GM04503 (cell line): ENCODE measurements at regions not wholly inside any gene's neighbourhood (a gene's known extent, or its start where the extent isn't known, plus 50 kb on each side); places are given as distances from the start of the nearest gene placed in this dataset.
"Not testable (repeated sequence)": the region's sequence is repeated elsewhere in the genome, so short reads cannot be mapped to it uniquely, and the experiment has no call there.

ENCODE experiments used
- DNase-seq: peaks from one replicate; pipeline ENCODE4 v3.0.0-alpha.2; 2012; ENCODE audit warnings: low read depth

DNA sequence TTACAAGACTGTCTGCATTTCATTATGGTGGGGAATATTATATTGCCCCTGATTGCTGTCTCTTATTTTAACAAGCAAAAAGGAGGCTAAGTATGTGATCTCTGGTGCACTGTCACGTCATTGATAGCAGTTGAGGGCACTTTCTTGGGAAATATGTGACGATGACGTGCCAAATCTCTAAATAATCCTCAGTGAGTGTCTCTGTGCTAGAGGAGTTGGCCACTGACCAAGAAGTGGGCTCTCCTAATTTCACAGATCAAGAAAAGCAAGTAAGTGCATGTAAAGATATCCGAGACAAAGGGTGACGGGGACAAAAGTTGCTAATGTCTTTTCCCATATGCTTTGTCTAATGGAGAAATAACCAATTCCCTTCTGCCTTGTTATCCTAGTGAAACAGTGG is 487.4 kb upstream of the TENM3 start:
- DNase-seq, result no peak

DNA sequence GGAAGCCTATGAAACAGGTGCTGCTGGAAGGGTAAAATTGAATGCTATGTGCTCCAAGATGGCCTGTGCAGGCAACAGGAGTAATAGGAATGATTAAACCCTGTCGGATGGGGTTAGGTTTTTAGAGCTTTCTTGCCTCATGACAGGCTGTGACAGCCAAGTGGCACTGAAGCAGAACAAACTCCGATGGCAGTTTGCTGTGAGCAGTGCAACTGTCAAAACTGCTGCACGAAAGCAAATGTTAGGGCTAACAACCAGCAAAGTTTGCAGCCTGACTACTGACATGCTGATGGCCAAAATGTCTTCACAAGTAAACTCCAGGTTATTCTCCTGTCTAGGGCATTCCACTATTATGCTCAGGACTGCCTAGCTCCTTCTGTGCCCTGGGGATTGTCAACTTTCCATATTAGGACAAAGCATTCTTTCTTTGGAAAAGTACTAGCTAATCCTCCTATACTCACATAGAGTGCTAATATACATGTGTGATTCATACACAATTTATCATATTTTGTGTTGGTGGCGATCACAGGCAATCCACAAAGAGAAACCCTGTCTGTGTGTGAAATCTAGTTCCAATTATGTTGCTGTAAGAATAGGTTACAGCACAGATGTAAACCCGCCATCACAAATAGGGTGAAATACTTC is 486.6 kb upstream of the TENM3 start:
- no peak for DNase-seq

DNA sequence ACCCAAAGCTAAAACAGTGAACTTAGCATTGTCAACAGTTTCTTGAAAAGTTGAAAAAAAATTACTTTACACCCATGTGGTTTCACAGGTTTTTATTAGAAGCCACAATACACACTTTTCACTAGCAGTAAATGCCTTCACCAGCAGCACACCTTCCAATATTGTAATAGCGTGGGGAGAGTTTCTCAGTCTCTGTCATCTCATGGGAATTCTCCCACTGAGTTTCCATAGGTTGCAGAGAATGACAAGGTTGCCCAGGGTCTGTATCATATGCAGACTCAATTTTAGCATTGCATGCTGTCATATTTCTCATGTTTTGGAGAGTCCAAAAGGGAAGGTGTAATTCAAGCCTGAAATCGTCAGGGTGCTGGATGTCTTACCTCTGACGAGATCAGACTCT is 486.1 kb upstream of the TENM3 start:
- DNase-seq, result no peak

DNA sequence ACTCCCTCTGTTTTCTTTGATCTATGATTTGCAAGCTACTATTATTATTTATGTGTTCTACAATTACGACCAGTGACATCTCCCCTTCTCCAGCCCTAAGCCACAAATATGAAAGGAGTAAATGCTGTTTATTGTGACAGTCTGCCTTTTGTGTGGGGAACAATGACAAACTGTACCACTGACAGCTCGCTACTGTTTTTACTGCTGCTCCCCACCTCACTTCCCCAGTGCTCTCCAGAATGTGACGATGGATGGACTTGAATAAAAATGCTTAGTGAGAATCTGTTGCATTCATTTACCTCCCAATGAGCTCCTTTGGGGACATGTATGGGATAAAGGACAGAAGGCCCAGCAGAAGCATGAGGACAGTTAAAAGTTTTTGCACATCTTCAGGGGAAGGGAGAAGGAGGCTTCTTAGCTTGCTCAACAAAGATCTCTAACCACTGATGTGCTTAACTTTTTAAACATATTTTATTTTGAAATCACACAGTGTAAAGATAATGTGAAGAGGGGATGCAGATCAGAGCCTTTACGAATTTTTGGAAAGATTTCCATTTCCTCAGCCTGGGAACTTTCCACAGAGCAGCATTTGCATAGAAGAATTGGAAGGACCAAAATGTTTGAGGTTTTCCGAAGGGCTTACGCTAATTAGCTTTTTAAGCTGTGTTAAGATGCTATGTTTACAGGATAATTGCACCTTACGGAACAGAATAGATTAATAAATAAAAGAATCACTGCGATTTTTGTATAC is 485.1 kb upstream of the TENM3 start:
- DNase-seq, result no peak

DNA sequence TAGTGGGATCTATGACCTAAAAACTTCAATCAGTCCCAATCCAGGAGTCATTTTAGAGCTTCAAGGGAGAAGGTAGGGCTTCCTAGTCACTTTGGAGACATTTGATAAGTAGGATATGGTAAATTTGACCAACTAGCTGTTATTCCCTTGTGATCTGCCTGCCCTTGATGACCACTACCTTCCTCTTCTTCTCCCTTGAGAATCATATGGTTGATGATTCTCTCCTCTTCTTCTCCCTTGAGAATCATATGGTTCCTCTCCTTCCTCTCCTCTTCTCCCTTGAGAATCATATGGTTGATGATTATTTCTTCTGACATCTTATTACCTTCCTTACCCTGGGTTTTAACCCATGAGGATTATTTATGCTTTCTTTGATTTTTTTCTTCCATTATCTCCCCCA is 482.6 kb upstream of the TENM3 start:
- no peak for DNase-seq

DNA sequence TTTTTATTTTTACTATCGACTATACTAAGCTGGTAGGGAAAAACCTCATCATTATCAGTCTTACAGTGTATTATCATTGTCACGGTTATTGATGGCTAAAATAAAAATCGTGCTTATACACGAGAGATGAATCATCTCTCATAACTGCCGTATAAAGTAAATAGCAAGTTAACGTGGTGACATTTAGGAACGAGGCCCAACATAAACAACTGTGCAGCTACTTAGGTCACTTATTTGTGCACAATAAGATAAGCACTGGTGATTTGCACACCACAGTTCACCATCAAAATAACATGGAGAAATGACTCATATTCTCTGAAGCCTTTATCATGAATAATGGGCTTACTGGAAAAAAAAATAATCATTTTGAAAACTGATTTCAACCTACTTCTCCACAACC is 482.0 kb upstream of the TENM3 start:
- no peak for DNase-seq

DNA sequence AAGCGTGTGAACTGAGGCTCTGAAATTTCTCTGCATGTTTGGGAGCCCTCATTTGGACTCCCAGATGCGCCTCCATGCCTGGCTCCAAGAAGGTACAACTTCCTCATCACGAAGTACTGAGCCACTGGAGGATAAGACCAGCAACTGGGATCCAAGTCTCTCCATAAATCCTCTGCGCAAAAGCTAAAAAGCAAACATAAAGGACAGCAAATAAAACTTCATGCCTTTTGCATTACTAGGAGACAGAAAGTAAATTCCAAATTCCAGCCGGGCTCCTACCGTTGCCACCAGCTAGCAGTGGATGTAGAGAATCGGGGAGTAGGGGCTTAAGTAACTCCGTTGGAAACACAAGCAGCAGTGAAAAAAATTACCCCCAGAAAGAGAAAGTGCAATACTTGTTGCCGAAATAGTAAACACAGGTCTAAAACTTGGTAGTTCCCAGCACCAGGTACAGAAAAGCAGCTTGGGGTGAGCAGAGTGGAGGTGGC is 477.1 kb upstream of the TENM3 start:
- no peak for DNase-seq

DNA sequence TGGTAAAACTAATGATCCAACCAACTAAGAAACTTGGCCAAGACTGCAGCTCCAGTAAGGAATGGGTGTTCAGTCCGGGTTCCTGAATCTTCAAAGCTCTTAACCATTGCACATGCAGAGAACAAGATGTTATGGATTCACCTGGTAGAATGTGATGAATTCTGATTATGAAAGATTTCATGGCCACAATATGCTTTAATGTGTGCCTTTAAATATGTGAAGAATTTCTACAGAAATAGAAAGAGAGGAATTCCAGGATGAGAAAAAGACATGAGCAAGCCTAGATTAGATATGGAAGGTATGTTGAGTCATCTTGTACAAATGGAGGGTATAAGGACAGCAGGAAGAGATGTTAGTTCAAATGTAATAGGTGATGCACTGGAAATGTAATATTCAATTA is 472.2 kb upstream of the TENM3 start:
- no peak for DNase-seq

DNA sequence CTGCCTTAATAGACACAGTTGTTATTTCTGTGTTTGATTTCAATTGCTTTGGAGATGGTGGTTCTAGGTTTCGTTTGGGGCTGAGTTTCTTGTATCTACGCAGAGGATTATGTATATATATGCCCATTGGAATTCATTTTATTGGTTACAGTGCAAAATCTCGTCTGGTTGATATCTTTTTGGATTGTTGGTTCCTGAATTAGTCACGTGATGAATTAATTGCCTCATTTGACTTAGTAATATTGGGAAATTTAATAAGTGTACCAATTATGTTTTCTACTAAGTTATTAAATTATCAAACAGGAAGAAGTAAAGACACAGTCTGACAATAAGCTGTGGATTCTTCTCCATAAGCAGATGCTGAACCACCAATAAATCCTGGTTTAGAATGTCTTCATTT is 467.9 kb upstream of the TENM3 start:
- DNase-seq, result no peak

DNA sequence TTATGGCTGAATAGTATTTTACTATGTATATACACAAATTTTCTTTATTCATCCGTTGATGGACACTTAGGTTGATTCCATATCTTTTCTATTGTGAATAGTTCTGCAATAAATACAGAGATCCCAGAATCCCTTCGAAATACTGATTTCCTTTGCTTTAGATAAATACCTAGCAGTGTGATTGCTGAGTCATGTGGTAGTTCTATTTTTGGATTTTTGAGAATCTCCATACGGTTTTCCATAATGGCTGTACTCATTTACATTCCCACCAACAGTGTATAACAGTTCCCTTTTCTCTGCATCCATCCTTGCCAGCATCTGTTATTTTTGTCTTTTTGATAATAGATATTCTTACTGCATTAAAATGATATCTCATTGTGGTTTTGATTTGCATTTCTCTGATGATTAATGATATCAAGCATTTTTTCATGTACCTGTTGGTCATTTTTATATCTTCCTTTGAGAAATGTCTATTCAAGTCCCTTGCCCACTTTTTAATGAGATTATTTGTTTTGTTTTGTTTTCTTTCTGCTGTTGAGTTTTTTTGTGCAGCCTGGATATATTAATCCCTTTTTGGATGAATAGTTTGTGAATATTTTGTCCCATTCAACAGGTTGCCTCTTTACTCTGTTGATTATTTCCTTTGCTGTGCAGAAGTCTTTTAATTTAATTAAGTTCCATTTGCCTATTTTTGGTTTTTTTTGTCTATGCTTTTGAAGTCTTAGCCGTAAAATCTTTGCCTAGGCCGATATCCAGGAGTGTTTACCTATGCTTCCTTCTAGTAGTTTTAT is 466.7 kb upstream of the TENM3 start:
- DNase-seq, result no peak

DNA sequence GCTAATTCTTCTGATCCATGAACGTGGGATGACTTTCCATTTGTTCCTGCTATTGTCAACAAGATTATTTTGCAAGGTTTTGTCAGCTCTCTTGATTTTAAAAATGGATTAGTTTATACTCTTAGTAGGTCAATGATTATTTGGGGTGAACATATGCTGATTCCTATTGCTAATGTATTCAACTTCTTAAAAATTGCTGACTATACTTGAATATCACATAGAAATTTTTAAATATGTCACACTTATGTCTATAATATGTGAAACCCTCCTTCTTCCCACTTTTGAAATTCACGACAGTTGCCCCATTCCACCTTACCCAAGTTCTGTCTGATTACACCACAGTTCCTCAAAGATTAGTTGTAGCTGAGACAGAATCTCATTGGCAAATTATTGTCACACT is 465.7 kb upstream of the TENM3 start:
- DNase-seq, result no peak

DNA sequence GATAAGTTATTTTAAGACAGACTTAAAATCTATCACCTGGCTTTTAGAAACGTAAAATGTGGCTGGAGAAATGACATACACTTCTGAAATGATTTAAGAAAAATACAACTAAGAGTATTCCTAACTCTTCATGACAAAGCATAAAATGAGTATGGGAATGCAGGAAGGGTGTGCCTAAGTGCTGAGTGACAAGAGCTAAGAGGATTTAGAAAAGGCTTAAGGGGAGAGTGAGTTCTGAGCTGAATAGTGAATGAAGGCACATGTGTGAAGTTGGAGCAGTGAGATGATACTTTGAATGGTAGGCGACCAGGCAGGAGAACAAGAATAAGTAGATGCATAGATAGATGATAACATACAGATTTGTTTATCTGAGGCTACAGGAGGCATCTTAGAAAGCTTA is 458.3 kb upstream of the TENM3 start:
- DNase-seq, result no peak

DNA sequence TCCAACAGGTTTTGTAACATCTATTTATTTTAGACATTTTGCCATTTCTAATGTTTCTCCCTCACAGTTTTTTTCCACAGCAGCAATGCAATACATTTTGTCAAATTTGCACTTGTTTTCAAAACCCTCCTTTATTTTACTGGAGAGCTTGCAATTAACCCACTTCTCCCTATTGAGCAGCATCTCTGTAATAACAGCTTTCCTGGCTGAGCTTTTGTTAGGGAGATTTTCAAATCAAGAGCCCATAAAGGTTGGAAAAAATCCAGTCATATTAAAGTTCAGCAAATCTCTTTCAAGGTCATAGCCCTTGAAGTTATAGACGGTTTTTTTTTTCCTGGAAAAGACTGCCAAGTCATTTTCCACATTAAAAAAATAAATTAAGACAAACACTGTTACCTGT is 450.6 kb upstream of the TENM3 start:
- no peak for DNase-seq

DNA sequence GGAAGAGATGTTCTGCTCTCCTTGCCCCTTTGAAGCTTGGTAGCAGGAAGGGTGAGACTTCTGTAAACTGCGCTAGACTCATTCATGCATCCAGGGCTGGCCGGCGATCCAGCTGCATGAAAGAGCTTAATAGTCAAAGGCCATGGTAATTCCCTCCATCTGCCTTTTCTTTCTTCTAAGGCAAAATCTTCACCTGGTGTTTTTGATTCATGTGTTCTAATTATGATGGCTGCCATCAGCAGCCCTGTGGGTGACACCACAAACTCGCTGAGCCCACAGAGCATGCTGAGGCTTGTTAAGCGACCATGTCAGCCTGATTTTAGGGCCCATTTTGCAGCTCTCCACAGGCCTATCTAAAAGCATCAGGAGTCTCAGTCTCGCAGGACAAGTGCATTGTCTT is 450.1 kb upstream of the TENM3 start:
- DNase-seq, result no peak

DNA sequence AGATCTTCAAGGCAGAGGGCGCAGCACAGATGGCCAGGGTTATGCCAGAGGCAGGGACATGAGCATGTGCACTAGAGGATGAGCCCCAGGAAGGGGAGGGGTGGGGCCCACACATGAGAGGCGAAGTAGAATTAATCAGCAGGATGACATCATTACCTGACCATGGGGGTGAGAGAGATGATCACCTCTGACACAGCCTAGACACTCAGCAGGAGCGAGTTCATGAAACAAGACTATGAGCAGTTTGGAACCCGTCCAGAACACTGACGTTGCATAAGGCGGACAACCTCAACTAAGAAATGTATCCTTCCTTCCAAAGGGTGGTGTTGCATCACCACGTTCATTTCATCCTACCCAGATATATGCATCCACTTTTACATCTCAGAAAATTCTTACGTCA is 446.7 kb upstream of the TENM3 start:
- DNase-seq, result no peak

DNA sequence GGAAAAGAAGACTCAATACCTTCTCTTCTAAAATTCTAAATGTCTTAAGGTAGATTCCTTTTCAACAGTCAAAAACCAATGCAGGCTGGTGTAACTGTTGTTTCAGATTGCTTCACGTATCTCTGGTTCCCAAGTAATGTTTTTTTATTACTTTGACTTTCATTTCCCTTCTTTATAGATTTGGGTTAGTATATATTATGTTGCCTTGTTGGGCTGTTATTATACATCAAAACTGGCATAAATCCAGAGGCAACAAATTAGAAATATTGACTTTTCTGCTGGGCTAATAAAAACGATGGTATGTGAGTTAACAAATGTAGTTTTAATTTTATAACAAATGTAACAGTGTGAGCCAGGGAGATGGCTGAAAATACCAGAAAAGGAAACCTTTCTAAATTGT is 444.7 kb upstream of the TENM3 start:
- DNase-seq, result no peak

DNA sequence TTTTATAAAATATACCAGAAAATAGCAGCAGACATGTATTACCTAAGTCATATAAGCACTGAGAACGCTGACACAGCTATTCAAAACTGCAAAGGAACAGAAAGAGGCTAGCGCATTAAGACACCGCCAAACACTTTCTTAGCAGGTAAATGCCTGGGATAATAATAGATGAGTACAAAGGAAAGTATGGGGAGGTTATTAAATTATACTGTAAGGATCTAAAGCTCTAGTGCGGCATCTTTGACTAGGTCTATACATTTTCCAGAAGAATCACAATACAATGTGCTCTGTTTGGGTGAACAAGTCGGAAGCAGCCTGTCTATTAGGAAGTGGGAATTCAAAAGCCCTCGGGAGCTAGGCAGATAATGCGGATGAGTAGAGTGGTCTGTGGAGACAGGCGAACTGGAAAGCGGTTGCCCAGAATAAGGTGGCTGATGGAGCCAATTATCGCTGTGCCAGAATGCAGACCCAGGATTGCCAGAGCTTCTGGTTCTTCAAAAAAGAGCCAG is 443.6 kb upstream of the TENM3 start:
- no peak for DNase-seq

DNA sequence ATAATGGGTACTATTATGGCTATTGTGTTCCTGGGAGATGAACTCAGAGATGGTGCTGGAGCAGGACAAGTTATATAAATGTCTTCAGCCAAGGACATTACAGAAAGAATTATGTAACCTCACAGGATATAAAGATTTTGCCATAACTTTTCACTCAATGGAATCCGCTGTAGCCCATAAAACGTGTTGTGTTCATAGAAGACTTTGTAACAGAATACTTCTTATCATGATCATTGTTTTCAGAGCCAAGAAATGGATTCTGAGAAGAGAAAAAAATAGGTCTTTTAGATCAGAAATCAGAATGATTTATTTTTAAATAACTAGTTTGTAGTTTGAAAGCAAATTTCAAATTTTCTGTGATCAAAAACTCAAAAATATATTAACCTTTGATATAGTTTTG is 441.0 kb upstream of the TENM3 start:
- no peak for DNase-seq

DNA sequence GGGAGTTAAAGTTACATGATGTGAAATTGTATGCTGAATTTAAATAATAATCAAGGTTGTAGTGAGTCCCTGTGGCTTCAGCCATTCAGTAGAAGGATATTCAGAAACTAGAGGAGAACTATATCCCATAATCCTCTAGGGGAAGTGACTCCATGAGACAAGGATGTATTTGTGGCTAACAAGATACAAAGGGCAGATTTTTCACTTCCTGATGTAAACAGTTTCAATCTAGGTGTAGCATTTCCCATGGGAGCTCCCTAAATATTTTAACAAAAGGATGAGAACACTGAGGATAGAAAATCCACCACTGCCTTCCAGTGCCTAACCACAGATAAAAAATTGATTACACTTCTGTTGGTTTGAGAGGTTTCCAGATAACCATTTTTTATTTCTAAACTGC is 435.4 kb upstream of the TENM3 start:
- no peak for DNase-seq

DNA sequence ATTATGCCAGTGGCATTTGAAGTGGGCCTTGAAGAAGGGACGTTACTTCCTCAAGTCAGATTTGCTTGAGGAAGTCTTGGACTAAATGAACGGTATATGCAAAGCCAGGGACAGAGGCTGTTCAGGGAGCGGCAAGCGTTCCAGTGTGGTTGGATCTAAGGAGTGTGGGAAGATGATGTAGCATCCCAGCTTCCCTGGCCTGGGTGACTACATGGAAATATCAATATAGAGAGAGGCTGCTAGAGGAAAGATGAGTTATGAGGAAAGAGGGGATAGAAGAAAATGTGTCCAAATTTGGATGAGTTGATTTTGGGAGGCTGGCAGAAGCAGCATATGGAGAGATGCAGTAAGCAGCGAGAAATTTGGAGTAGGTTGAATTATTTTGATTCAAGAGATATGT is 432.5 kb upstream of the TENM3 start:
- DNase-seq, result no peak

DNA sequence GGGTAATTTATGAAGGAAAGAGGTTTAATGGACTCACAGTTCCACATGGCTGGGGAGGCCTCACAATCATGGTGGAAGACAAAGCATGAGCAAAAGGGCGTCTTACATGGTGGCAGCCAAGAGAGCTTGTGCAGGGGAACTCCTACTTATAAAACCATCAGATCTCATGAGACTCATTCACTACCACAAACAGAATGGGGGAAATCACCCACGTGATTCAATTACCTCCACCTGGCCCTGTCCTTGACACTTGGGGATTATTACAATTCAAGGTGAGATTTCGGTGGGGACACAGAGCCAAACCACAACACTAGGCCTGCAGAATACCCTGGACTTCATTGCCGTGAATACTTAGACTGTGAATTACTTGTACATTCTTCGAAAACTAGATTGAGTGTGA is 431.7 kb upstream of the TENM3 start:
- not testable (repeated sequence) for DNase-seq

DNA sequence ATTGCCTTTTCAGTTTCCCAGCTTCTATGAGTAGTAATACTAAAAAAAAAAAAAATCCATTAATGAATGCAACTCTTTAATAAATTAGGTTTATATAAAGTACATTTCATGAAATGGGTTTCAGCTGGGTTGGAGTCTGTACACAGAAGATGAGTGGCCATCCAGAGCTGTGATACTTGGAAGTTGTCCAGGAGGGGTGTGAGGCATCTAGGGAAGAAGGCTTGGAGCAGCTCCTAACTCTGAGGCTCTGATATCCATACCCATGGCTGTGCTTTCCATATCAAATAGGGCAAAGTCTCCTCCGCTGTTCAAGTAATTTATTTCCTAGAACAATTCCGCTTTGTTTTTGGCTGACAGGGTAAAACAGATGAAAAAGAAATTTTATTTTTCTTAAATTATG is 423.3 kb upstream of the TENM3 start:
- DNase-seq, result no peak

DNA sequence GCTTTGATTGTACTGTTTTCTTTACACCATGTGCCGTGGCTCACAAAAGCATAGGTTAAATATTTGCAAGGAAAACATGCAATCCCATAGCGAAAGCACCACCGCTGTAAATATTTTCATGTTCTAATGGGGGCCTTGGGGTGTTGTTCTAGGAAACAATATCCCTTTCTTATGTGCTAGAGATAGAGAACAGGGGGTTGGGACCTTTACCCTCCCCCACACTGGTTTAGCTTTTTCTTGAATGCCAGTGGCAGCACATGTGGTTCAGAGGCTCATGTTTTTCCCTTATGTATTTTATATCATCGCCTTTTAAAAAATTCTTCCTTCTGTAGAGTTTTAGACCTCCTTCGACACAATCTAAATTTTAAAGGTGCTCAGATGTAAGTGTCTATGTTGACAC is 422.6 kb upstream of the TENM3 start:
- DNase-seq, result no peak
